ENCODE measurements at regions not wholly inside any gene's neighbourhood (a gene's known extent, or its start where the extent isn't known, plus 50 kb on each side); places are given as distances from the start of the nearest gene placed in this dataset.

DNA sequence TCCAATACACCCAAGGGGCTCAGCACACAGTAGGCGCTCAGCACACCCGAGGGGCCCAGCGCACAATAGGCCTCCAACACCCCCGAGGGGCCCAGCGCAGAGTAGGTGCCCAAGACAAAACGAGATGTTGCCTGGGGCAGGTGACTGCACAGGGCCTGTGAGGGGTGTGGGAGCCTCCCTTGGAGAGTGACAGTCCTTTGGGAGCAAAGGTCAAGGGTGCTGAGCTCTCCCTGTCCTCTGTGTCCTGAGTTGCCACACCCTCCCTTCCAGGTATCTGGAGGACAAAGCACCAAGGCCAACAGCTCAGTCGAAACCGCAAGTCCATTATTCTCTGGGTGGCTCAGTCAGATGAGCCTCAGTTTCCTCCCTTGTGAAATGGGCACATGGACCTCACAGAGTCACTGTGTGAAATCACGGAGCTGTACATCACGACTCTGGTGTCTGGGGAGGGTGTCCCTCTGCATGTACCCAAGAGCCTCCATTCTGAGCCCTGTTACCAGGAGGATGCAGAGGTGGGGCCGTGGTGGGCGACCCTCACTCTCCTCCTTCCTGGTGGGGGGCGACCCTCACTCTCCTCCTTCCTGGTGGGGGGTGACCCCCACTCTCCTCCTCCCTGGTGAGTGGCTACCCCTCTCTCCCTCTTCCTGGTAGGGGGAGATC lies 81.3 kb downstream of the FOXL3 start:
- no peak overlapping the region for H3K4me3 ChIP-seq (ENCODE audit: low read length)
- no peak for ATAC-seq
- H3K27me3 ChIP-seq (ENCODE audit: control insufficient read depth, insufficient read depth, low read length), result no peaks in the 10 kb centered on the region
- 95% methylated on average over 10 of the region's 13 CpGs for WGBS (ENCODE audit: insufficient coverage)
- Mint-ChIP-seq H3K36me3 (no peaks in the 10 kb centered on the region), H3K27me3 (ENCODE audit: low read depth in 2 of 2) (peaks cover 12 to 16% of the 10 kb centered on the region in 2 donors), H3K4me1 (peaks cover 5 to 18% of the 10 kb centered on the region in 2 donors), H3K4me3 (no peak overlapping the region), H3K9me3 (no peaks in the 10 kb centered on the region), H3K27ac (no peak overlapping the region)
- intact Hi-C loops (cut with micrococcal nuclease), result no loop called here
- TF ChIP-seq CTCF (IDR thresholded peaks at IDR 0.05), result no peak
- peaks cover 15% of the 10 kb centered on the region for H3K4me1 ChIP-seq (ENCODE audit: control insufficient read depth, insufficient read depth, low read length)
- no peaks in the 10 kb centered on the region for H3K9me3 ChIP-seq (ENCODE audit: control insufficient read depth, insufficient read depth, low read length)
- no peak overlapping the region for H3K27ac ChIP-seq (ENCODE audit: low read length)
- no peaks in the 10 kb centered on the region for H3K36me3 ChIP-seq (ENCODE audit: control insufficient read depth, insufficient read depth, low read length)
- no peak for DNase-seq

DNA sequence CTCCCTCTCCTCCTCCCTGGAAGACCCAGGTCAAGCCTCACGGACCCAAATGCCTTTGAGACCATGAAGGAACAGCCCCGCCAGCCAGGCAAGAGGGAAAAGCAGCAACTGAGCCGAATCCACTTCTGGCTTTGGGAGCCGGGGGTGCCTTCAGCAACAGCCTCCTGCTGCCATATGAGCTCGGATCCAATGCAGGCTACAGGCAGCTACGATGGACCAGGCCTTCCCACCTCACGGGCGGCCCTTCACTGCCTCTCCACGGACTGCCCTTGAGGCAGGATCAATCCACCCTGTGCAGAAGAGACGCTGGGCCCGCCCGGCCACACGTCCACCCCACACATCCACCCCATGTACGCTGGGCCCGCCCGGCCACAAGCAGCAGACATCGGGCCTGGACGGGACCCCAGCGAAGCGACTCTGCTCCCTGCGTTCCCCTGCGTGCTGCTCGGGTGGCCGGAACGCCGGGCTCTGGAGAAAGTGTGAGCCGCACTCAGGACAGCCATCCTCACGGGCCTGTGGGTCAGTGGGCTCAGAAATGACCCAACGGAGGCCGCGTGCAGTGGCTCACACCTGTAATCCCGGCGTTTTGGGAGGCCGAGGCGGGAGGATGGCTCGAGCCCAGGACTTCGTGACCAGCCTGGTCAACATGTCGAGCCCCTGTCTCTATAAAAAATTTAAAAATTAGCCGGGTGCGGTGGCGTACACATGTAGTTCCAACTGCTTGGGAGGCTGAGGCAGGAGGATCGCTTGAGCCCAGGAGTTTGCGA lies 82.0 kb downstream of the FOXL3 start:
- Histone ChIP-seq H3K36me3 (ENCODE audit: control insufficient read depth, insufficient read depth, low read length) (no peaks in the 10 kb centered on the region), H3K4me3 (ENCODE audit: low read length) (no peak overlapping the region), H3K27me3 (ENCODE audit: control insufficient read depth, insufficient read depth, low read length) (peaks cover 2% of the 10 kb centered on the region), H3K4me1 (ENCODE audit: control insufficient read depth, insufficient read depth, low read length) (peaks cover 20% of the 10 kb centered on the region), H3K27ac (ENCODE audit: low read length) (no peak overlapping the region), H3K9me3 (ENCODE audit: control insufficient read depth, insufficient read depth, low read length) (no peaks in the 10 kb centered on the region)
- Mint-ChIP-seq H3K27ac (no peak overlapping the region), H3K9me3 (no peaks in the 10 kb centered on the region), H3K27me3 (ENCODE audit: low read depth in 2 of 2) (peaks cover 4 to 16% of the 10 kb centered on the region in 2 donors), H3K36me3 (no peaks in the 10 kb centered on the region), H3K4me3 (no peak overlapping the region), H3K4me1 (peaks cover 0 to 10% of the 10 kb centered on the region in 2 donors)
- DNase-seq (no peak), ATAC-seq (no peak)
- 91% methylated on average over 43 of the region's 43 CpGs for WGBS (ENCODE audit: insufficient coverage)
- no peak for TF ChIP-seq CTCF (IDR thresholded peaks at IDR 0.05)
- intact Hi-C loops (cut with micrococcal nuclease), result no loop called here

- Histone ChIP-seq H3K4me1 (ENCODE audit: control insufficient read depth, insufficient read depth, low read length) (peaks cover 20% of the 10 kb centered on the region), H3K27ac (ENCODE audit: low read length) (no peak overlapping the region), H3K36me3 (ENCODE audit: control insufficient read depth, insufficient read depth, low read length) (no peaks in the 10 kb centered on the region), H3K9me3 (ENCODE audit: control insufficient read depth, insufficient read depth, low read length) (no peaks in the 10 kb centered on the region), H3K4me3 (ENCODE audit: low read length) (no peak overlapping the region), H3K27me3 (ENCODE audit: control insufficient read depth, insufficient read depth, low read length) (peaks cover 2% of the 10 kb centered on the region)
- peaks cover 0 to 10% of the 10 kb centered on the region in 2 donors for H3K4me1 Mint-ChIP-seq
- H3K36me3 Mint-ChIP-seq, result no peaks in the 10 kb centered on the region
- TF ChIP-seq CTCF (IDR thresholded peaks at IDR 0.05), result no peak
- DNase-seq (peak in 1 of 2 donors; percentile 14), ATAC-seq (no peak)
- 77% methylated on average over 14 of the region's 15 CpGs for WGBS (ENCODE audit: insufficient coverage)
- H3K9me3 Mint-ChIP-seq, result no peaks in the 10 kb centered on the region
- H3K4me3 Mint-ChIP-seq, result no peak overlapping the region
- peaks cover 0 to 15% of the 10 kb centered on the region in 2 donors for H3K27me3 Mint-ChIP-seq (ENCODE audit: low read depth in 2 of 2)
- intact Hi-C loops (cut with micrococcal nuclease), result no loop called here
- no peak overlapping the region for H3K27ac Mint-ChIP-seq
Measured at GRCh38 chr7:372546-372931, 82.6 kb downstream of the FOXL3 start.

Data from natural killer cell (primary cell).